ENCODE measurements at regions not wholly inside any gene's neighbourhood (a gene's known extent, or its start where the extent isn't known, plus 50 kb on each side); places are given as distances from the start of the nearest gene placed in this dataset.

DNA sequence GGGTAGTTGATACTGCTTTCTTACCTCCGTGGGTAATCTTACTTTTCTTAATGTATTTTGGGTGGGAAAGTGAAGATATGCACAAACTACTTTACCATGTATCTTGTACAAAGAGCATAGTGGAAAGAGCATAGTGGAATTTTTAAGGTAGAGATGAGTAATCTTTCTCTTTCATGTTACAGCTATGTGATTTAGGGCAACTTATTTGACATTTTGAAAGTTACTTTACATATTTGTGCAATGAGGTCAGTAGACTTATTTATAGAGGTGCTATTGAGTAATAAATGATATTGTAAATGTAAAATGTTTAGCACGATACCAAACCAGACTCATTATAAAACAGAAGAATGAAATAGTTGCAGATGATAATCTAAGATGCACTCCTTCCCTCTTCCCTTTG lies 351.2 kb downstream of the TRAM1L1 start:
- ChIA-PET CTCF (no interaction called here), POLR2A (no interaction called here)
- Mint-ChIP-seq H3K4me3 (no peak overlapping the region), H3K9me3 (no peaks in the 10 kb centered on the region), H3K36me3 (ENCODE audit: low read depth) (no peaks in the 10 kb centered on the region), H3K4me1 (no peaks in the 10 kb centered on the region), H3K27ac (no peak overlapping the region), H3K27me3 (no peaks in the 10 kb centered on the region)
- no peak for ATAC-seq (ENCODE audit: low read depth)
- TF ChIP-seq, protein P1, sequence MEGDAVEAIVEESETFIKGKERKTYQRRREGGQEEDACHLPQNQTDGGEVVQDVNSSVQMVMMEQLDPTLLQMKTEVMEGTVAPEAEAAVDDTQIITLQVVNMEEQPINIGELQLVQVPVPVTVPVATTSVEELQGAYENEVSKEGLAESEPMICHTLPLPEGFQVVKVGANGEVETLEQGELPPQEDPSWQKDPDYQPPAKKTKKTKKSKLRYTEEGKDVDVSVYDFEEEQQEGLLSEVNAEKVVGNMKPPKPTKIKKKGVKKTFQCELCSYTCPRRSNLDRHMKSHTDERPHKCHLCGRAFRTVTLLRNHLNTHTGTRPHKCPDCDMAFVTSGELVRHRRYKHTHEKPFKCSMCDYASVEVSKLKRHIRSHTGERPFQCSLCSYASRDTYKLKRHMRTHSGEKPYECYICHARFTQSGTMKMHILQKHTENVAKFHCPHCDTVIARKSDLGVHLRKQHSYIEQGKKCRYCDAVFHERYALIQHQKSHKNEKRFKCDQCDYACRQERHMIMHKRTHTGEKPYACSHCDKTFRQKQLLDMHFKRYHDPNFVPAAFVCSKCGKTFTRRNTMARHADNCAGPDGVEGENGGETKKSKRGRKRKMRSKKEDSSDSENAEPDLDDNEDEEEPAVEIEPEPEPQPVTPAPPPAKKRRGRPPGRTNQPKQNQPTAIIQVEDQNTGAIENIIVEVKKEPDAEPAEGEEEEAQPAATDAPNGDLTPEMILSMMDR (IDR thresholded peaks at IDR 0.05): no peak
- no peak for DNase-seq
- intact Hi-C loops (cut with micrococcal nuclease): no loop called here

DNA sequence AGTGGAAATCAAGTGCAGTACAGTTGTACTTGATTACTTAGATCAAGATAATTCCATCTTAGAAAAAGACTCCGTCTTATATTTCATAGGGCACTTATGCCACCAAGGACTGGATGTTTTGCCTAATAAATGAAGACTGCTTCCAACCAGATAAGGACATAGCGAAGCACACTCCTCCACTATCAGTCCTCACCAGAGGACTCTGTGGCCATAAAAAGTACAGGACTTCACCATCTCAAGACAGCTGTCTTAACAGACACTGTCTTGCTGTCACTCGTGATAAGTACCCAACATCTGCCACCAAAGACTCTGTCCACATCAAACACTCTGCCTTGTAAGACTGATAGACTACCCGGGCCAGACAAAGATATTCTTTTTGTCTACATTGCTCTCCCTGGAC lies 352.0 kb downstream of the TRAM1L1 start:
- no peaks in the 10 kb centered on the region for H3K27me3 Mint-ChIP-seq
- no peak for ATAC-seq (ENCODE audit: low read depth)
- no peaks in the 10 kb centered on the region for H3K4me1 Mint-ChIP-seq
- H3K27ac Mint-ChIP-seq: no peak overlapping the region
- POLR2A ChIA-PET: no interaction called here
- TF ChIP-seq, protein P1 (IDR thresholded peaks at IDR 0.05): no peak
- H3K9me3 Mint-ChIP-seq: no peaks in the 10 kb centered on the region
- no peak for DNase-seq
- CTCF ChIA-PET: no interaction called here
- no peaks in the 10 kb centered on the region for H3K36me3 Mint-ChIP-seq (ENCODE audit: low read depth)
- intact Hi-C loops (cut with micrococcal nuclease): no loop called here
- no peak overlapping the region for H3K4me3 Mint-ChIP-seq

DNA sequence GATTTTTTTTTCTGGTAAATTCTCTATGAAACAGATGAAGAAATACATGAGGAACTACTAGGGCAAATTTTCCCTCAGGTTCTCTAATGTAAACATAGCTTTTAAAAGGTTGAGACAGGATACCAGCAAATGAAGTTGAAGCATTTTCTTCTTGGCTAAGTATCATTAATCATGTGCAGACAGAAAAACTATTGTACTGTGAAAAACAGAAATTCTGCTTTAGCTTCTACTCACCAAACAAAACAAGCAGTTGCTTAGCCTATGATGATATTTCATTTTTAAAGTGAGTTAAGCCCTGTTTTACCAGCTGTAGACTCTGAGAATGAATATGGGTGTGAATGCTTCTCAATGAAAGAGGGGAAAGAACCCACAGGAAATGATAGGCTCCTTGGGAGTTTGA lies 358.9 kb downstream of the TRAM1L1 start:
- ChIA-PET CTCF (no interaction called here), POLR2A (no interaction called here)
- no peak for ATAC-seq (ENCODE audit: low read depth)
- no peaks in the 10 kb centered on the region for H3K4me1 Mint-ChIP-seq
- intact Hi-C loops (cut with micrococcal nuclease): no loop called here
- no peaks in the 10 kb centered on the region for H3K27me3 Mint-ChIP-seq
- no peak overlapping the region for H3K4me3 Mint-ChIP-seq
- no peaks in the 10 kb centered on the region for H3K36me3 Mint-ChIP-seq (ENCODE audit: low read depth)
- DNase-seq: no peak
- H3K27ac Mint-ChIP-seq: no peak overlapping the region
- TF ChIP-seq, protein P1 (IDR thresholded peaks at IDR 0.05): no peak
- peaks cover 5% of the 10 kb centered on the region for H3K9me3 Mint-ChIP-seq

DNA sequence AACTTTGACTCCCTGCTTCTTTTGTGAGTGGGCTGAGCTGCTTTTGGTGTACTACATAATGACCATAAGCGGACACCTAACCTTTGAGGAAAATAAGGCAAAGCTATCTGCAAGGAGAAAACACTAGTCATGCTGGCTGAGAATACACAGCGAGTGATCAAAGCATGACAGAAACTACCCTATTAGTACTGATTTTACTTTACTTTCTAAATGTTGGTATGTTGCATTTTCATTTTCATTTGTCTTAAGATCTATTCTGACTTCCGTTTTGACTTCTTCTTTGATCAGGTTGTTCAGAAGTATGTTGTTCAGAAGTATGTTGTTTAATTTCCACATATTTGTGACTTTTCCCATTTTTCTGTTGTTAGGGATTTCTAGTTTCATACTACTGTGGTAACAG lies 361.1 kb downstream of the TRAM1L1 start:
- ATAC-seq (ENCODE audit: low read depth): no peak

DNA sequence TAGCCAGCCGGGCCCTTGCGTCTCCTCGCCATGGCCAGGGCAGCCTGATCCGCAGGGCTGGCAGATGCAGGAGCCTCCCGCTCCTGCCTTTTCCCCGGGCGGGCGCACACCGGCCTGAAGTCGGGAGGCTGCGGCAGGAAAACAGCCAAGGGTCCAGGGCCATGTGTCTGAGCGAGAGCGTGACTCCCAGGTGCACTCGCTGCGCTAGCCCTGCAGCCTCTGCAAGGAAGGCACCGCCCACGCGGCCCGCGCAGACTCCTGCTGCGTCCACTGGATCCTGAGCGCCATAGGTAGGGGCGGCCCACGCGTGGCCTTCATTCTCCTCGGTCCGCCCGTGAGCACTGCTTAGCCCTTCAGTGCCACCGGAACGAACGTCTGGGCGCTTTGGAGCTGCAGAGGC lies 379.9 kb downstream of the TRAM1L1 start:
- POLR2A ChIA-PET: no interaction called here
- H3K27me3 Mint-ChIP-seq: no peaks in the 10 kb centered on the region
- DNase-seq (no peak), ATAC-seq (ENCODE audit: low read depth) (no peak)
- TF ChIP-seq, protein P1 (IDR thresholded peaks at IDR 0.05): no peak
- no peaks in the 10 kb centered on the region for H3K36me3 Mint-ChIP-seq (ENCODE audit: low read depth)
- no peak overlapping the region for H3K4me3 Mint-ChIP-seq
- H3K4me1 Mint-ChIP-seq: no peaks in the 10 kb centered on the region
- CTCF ChIA-PET: no interaction called here
- no peak overlapping the region for H3K27ac Mint-ChIP-seq
- intact Hi-C loops (cut with micrococcal nuclease): no loop called here
- H3K9me3 Mint-ChIP-seq: peaks cover 4% of the 10 kb centered on the region

More for the DNA sequence above, 361.1 kb downstream of the TRAM1L1 start:
- H3K9me3 Mint-ChIP-seq: peaks cover 5% of the 10 kb centered on the region
- no peaks in the 10 kb centered on the region for H3K36me3 Mint-ChIP-seq (ENCODE audit: low read depth)
- H3K4me1 Mint-ChIP-seq: no peaks in the 10 kb centered on the region
- no peak overlapping the region for H3K27ac Mint-ChIP-seq
- ChIA-PET CTCF (no interaction called here), POLR2A (no interaction called here)
- no peaks in the 10 kb centered on the region for H3K27me3 Mint-ChIP-seq
- intact Hi-C loops (cut with micrococcal nuclease): no loop called here
- no peak overlapping the region for H3K4me3 Mint-ChIP-seq
- TF ChIP-seq, protein P1 (IDR thresholded peaks at IDR 0.05): no peak
- no peak for DNase-seq
